Activated naive CD4-positive, alpha-beta T cell treated with anti-CD3 and anti-CD28 coated beads for 36 hours (primary cell): ENCODE measurements at regions not wholly inside any gene's neighbourhood (a gene's known extent, or its start where the extent isn't known, plus 50 kb on each side); places are given as distances from the start of the nearest gene placed in this dataset.
A peak's percentile ranks its signal among the peaks of the same experiment; 100 is the strongest.
"Not testable (repeated sequence)": the region's sequence is repeated elsewhere in the genome, so short reads cannot be mapped to it uniquely, and the experiment has no call there.

Source experiments
- CTCF ChIA-PET: fragments of 350-600 bp; sonication (Branson Sonifier 250); formaldehyde crosslinking; loops from one replicate; lab custom pipeline; 2021; ENCODE audit warnings: antibody characterized with exemption; lab: Charles Lee
- DNase-seq: peaks from one replicate; pipeline ENCODE4 v3.0.0-alpha.2; 2020
- H3K27ac Mint-ChIP-seq: one replicate; pipeline ENCODE4 v1.8.0; 2021; ENCODE audit warnings: mild to moderate bottlenecking, mixed read lengths
- H3K27me3 Mint-ChIP-seq: one replicate; pipeline ENCODE4 v1.8.0; 2021; ENCODE audit warnings: low read depth, mixed read lengths
- H3K36me3 Mint-ChIP-seq: one replicate; pipeline ENCODE4 v1.8.0; 2021; ENCODE audit warnings: low read depth, mixed read lengths
- H3K4me1 Mint-ChIP-seq: one replicate; pipeline ENCODE4 v1.8.0; 2021; ENCODE audit warnings: low read depth, mixed read lengths
- H3K4me3 Mint-ChIP-seq: one replicate; pipeline ENCODE4 v1.8.0; 2021; ENCODE audit warnings: mild to moderate bottlenecking, moderate library complexity, mixed read lengths
- H3K9me3 Mint-ChIP-seq: one replicate; pipeline ENCODE4 v1.8.0; 2021; ENCODE audit warnings: mixed read lengths
- intact Hi-C: fragments of 100-400 bp; cut with micrococcal nuclease; formaldehyde crosslinking; loops from one replicate; pipeline ENCODE4 v1.15.1; 2023

- intact Hi-C loops, H3K4me3 Mint-ChIP-seq, CTCF ChIA-PET, H3K36me3 Mint-ChIP-seq, DNase-seq, H3K27ac Mint-ChIP-seq, H3K4me1 Mint-ChIP-seq, H3K9me3 Mint-ChIP-seq, H3K27me3 Mint-ChIP-seq: not testable (repeated sequence)
Measured at GRCh38 chr1:149269833-149270232, 166.5 kb upstream of the NBPF9 start.

DNA sequence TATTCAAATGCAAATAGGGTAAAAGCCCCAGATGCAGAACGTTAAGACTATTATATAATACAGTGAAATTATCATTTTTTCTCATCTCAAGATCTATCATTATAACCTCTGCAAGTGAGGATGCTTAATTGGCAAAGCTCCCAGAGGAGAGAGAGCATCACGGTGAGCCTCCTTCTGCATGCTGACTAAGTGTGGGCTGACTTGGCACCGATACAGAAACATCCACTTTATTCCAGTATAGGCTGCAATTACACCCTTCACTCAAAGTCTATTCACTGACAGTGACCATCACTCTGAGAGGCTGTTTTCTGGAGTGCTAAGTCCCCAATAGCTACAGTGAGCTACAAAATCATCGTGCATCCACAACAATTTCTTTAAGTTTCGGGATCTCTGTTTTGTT, 171.1 kb upstream of the NBPF9 start:
- CTCF ChIA-PET, intact Hi-C loops, DNase-seq, H3K36me3 Mint-ChIP-seq, H3K4me1 Mint-ChIP-seq, H3K4me3 Mint-ChIP-seq, H3K9me3 Mint-ChIP-seq, H3K27me3 Mint-ChIP-seq, H3K27ac Mint-ChIP-seq: not testable (repeated sequence)

DNA sequence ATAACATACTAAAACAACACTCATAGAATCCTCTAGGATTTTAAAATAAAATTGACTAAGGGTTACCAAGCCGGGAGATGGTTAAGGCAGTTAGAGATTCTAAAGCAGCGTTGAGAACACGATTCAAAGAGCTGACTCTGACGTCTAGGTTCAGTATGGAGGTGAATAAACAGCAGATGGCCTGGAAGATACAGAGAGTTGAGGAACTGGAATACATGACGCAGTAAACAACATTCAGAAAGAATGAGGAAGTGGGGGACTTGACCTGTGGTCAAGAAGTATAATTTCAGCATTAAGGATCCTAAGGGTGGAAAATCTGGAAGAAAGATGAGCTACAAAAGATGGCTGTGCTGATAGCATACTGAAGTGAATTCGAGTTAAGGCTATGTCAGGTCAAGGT, 172.5 kb upstream of the NBPF9 start:
- H3K4me1 Mint-ChIP-seq, CTCF ChIA-PET, DNase-seq, H3K36me3 Mint-ChIP-seq, H3K4me3 Mint-ChIP-seq, H3K9me3 Mint-ChIP-seq, intact Hi-C loops, H3K27me3 Mint-ChIP-seq, H3K27ac Mint-ChIP-seq: not testable (repeated sequence)

DNA sequence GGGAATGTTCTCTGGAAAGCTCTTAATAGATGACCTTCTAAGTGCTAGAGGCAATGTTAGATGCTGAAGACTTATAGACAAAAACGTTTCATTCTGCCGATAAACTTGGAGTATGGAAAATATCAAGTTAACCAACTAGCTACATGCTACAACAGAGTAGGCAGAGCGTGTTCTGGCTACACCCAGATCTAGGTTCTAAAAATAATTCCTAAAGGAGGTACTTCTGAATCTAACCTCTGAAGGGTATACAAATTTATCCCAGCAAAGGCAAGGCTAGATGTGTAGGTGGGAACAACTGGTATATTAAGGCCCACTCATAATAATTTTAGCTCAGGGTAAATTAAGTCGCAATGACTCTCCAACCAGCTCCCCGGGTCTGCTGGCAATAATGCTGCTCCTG, 173.1 kb upstream of the NBPF9 start:
- H3K9me3 Mint-ChIP-seq, DNase-seq, H3K4me3 Mint-ChIP-seq, CTCF ChIA-PET, H3K36me3 Mint-ChIP-seq, intact Hi-C loops, H3K27me3 Mint-ChIP-seq, H3K4me1 Mint-ChIP-seq, H3K27ac Mint-ChIP-seq: not testable (repeated sequence)

GRCh38 chr1:149278156-149278555, 174.8 kb upstream of the NBPF9 start:
- CTCF ChIA-PET, H3K27ac Mint-ChIP-seq, H3K4me3 Mint-ChIP-seq, H3K27me3 Mint-ChIP-seq, H3K9me3 Mint-ChIP-seq, DNase-seq, intact Hi-C loops, H3K36me3 Mint-ChIP-seq, H3K4me1 Mint-ChIP-seq: not testable (repeated sequence)

DNA sequence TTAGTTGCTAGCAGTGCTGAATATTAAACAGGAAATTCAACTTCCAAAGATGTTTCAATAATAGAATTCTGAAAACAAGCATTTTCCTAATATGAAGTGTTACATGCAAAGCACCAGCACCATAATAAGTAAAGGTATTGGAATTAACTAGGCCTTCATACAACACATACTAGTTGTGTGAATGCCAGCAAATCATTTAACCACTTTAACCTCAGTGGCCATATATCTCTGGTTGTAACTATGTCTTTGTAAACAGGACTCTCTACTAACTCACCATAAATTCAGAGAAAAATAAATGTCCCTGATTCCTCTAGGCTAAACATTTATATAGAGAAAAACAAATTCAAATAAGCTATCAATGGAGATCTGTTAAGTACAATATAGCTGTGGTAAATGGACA, 175.7 kb upstream of the NBPF9 start:
- CTCF ChIA-PET, H3K27me3 Mint-ChIP-seq, intact Hi-C loops, H3K4me3 Mint-ChIP-seq, H3K36me3 Mint-ChIP-seq, H3K27ac Mint-ChIP-seq, DNase-seq, H3K9me3 Mint-ChIP-seq, H3K4me1 Mint-ChIP-seq: not testable (repeated sequence)

- H3K36me3 Mint-ChIP-seq, H3K4me1 Mint-ChIP-seq, H3K27ac Mint-ChIP-seq, H3K9me3 Mint-ChIP-seq, DNase-seq, CTCF ChIA-PET, H3K27me3 Mint-ChIP-seq, intact Hi-C loops, H3K4me3 Mint-ChIP-seq: not testable (repeated sequence)
Measured at GRCh38 chr1:149279512-149279911, 176.2 kb upstream of the NBPF9 start.

GRCh38 chr1:149284773-149285172, 181.4 kb upstream of the NBPF9 start:
- H3K4me1 Mint-ChIP-seq, H3K9me3 Mint-ChIP-seq, H3K36me3 Mint-ChIP-seq, CTCF ChIA-PET, H3K27ac Mint-ChIP-seq, intact Hi-C loops, H3K4me3 Mint-ChIP-seq, DNase-seq, H3K27me3 Mint-ChIP-seq: not testable (repeated sequence)

DNA sequence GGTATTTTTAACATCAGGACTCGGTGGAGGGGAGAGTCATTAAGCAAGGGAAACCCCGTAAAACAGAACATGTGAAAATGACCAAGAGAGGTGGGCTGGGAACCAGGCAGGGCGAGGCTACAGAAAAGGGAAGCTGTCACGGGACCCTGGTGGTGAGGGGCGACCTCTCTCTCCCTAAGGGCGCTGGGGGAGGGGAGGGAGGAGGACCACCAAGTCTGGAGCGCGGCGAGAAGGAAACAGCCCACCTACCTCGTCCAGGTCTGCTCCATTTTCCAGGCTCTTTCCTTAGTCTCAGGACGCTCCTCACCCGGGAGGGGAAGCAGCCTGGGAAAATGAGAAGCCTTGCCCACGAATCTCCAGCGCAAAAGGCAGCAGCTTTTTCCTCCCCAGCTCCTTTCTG, 181.9 kb upstream of the NBPF9 start:
- CTCF ChIA-PET, H3K9me3 Mint-ChIP-seq, H3K27ac Mint-ChIP-seq, DNase-seq, H3K4me3 Mint-ChIP-seq, H3K4me1 Mint-ChIP-seq, H3K36me3 Mint-ChIP-seq, H3K27me3 Mint-ChIP-seq, intact Hi-C loops: not testable (repeated sequence)

GRCh38 chr1:149285638-149286037, 182.3 kb upstream of the NBPF9 start:
- H3K27me3 Mint-ChIP-seq, H3K27ac Mint-ChIP-seq, H3K36me3 Mint-ChIP-seq, H3K4me1 Mint-ChIP-seq, intact Hi-C loops, H3K9me3 Mint-ChIP-seq, CTCF ChIA-PET: not testable (repeated sequence)
- H3K4me3 Mint-ChIP-seq = peak overlapping the region; percentile 74
- peak; percentile 36 for DNase-seq

DNA sequence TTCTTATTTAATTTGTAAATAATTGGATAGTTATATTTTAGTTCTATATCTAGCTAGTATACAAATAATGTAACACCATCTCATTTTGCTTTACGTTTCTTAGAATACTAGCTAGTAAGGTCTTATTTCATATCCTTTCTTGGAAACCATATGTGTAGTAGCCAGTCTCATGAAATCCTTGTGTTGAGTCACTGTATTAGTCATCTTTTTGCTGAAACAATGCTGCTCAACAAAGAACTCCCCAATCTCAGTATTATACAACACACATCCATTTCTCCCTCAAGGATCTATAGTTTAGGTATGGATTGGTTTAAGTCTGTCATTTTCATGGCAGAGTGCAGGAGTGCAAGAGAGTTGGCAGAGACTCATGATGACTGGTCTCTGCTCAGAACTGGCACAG, 185.2 kb upstream of the NBPF9 start:
- H3K36me3 Mint-ChIP-seq, CTCF ChIA-PET, DNase-seq, H3K4me1 Mint-ChIP-seq, H3K4me3 Mint-ChIP-seq, H3K27me3 Mint-ChIP-seq, intact Hi-C loops, H3K27ac Mint-ChIP-seq, H3K9me3 Mint-ChIP-seq: not testable (repeated sequence)

DNA sequence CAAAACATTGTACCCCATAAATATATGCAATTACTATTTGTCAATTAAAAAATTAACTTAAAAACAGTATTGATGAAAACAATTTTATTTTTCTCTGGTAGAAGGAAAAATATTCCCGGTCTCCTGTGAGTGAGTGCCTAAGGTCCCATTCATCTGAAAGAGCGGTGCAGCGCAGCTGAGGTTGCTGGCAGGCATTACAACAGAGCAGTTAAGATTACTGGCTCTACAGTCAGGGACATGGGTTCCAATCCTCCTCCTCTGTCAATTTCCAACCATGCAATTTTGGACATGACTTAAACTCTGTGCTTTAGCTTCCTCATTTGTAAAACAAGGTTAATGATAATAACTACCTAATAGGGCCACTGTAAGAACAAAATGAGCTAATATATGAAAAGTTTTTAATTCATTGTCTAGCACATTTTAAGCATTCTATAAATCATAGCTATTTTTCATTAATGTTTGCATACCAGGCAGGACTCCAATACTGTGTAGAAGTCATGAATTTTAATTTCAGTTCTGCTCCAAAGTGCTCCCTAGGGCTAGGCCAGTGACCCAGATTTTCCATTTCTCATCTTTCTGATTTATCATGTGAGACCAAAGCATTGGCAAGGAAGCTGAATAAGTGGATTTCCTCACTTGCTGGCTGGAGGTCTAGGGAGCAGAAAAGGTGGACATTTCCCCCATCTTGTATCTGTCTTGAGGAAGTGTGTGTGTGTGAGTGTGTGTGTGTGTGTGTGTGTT, 174.2 kb upstream of the NBPF19 start:
- DNase-seq, H3K9me3 Mint-ChIP-seq, H3K4me3 Mint-ChIP-seq, intact Hi-C loops, H3K27me3 Mint-ChIP-seq, H3K36me3 Mint-ChIP-seq, CTCF ChIA-PET, H3K27ac Mint-ChIP-seq, H3K4me1 Mint-ChIP-seq: not testable (repeated sequence)

GRCh38 chr1:149301282-149301681, 173.6 kb upstream of the NBPF19 start:
- H3K27me3 Mint-ChIP-seq, H3K4me3 Mint-ChIP-seq, intact Hi-C loops, DNase-seq, CTCF ChIA-PET, H3K27ac Mint-ChIP-seq, H3K9me3 Mint-ChIP-seq, H3K36me3 Mint-ChIP-seq, H3K4me1 Mint-ChIP-seq: not testable (repeated sequence)
